ENCODE measurements at regions not wholly inside any gene's neighbourhood (a gene's known extent, or its start where the extent isn't known, plus 50 kb on each side); places are given as distances from the start of the nearest gene placed in this dataset.
"Not testable (repeated sequence)": the region's sequence is repeated elsewhere in the genome, so short reads cannot be mapped to it uniquely, and the experiment has no call there.

- H3K9me3 ChIP-seq = no peaks in the 10 kb centered on the region
- H3K4me1 ChIP-seq = no peaks in the 10 kb centered on the region
- no peak overlapping the region for H3K4me3 ChIP-seq
- no peak for TF ChIP-seq POLR2A (IDR thresholded peaks at IDR 0.05)
- TF ChIP-seq CTCF (IDR thresholded peaks at IDR 0.05) = no peak
- no peak overlapping the region for H3K27ac ChIP-seq
- no peaks in the 10 kb centered on the region for H3K27me3 ChIP-seq
- intact Hi-C loops (cut with DNase I) = no loop called here
- H3K36me3 ChIP-seq = no peaks in the 10 kb centered on the region
- 42 to 62% methylated on average over 1 of the region's 1 CpG for WGBS, 2 donors
- DNase-seq = no peak
Measured at GRCh38 chr3:79968418-79968817, 200.6 kb upstream of the ROBO1 start.

- no peak for TF ChIP-seq CTCF (IDR thresholded peaks at IDR 0.05)
- no peak for TF ChIP-seq POLR2A (IDR thresholded peaks at IDR 0.05)
- WGBS, 2 donors = 43 to 49% methylated on average over 3 of the region's 3 CpGs
- Histone ChIP-seq H3K27ac (no peak overlapping the region), H3K4me1 (no peaks in the 10 kb centered on the region), H3K36me3 (no peaks in the 10 kb centered on the region), H3K4me3 (no peak overlapping the region), H3K9me3 (no peaks in the 10 kb centered on the region), H3K27me3 (no peaks in the 10 kb centered on the region)
- no peak for DNase-seq
- intact Hi-C loops (cut with DNase I) = no loop called here
Measured at GRCh38 chr3:79960594-79960993, 192.8 kb upstream of the ROBO1 start.

GRCh38 chr3:79957066-79957465 is 189.3 kb upstream of the ROBO1 start:
- TF ChIP-seq CTCF (IDR thresholded peaks at IDR 0.05) = no peak
- TF ChIP-seq POLR2A (IDR thresholded peaks at IDR 0.05) = no peak
- Histone ChIP-seq H3K36me3 (no peaks in the 10 kb centered on the region), H3K27ac (no peak overlapping the region), H3K27me3 (no peaks in the 10 kb centered on the region), H3K9me3 (no peaks in the 10 kb centered on the region), H3K4me1 (no peaks in the 10 kb centered on the region), H3K4me3 (no peak overlapping the region)
- DNase-seq = no peak
- intact Hi-C loops (cut with DNase I) = no loop called here
- 68 to 71% methylated on average over 6 of the region's 6 CpGs for WGBS, 2 donors

- Histone ChIP-seq H3K27me3 (no peaks in the 10 kb centered on the region), H3K9me3 (peaks cover 0 to 8% (median 0%) of the 10 kb centered on the region in 3 donors), H3K36me3 (no peaks in the 10 kb centered on the region), H3K27ac (no peak overlapping the region), H3K4me3 (no peak overlapping the region), H3K4me1 (no peaks in the 10 kb centered on the region)
- WGBS, 2 donors = 67 to 80% methylated on average over 5 of the region's 5 CpGs
- TF ChIP-seq CTCF (IDR thresholded peaks at IDR 0.05) (no peak), POLR2A (IDR thresholded peaks at IDR 0.05) (no peak)
- no peak for DNase-seq
- intact Hi-C loops (cut with DNase I) = no loop called here
Measured at GRCh38 chr3:79954756-79955155, 187.0 kb upstream of the ROBO1 start.

GRCh38 chr3:79953591-79954101 is 185.8 kb upstream of the ROBO1 start:
- Histone ChIP-seq H3K36me3 (no peaks in the 10 kb centered on the region), H3K4me3 (no peak overlapping the region), H3K4me1 (no peaks in the 10 kb centered on the region), H3K9me3 (peaks cover 0 to 8% (median 0%) of the 10 kb centered on the region in 3 donors), H3K27me3 (no peaks in the 10 kb centered on the region), H3K27ac (no peak overlapping the region)
- 31 to 48% methylated on average over 2 of the region's 2 CpGs for WGBS, 2 donors
- TF ChIP-seq POLR2A (IDR thresholded peaks at IDR 0.05) = no peak
- TF ChIP-seq CTCF (IDR thresholded peaks at IDR 0.05) = no peak
- intact Hi-C loops (cut with DNase I) = no loop called here
- DNase-seq = no peak

GRCh38 chr3:79951426-79951825 is 183.6 kb upstream of the ROBO1 start:
- WGBS, 2 donors = 100% methylated on average over 2 of the region's 23 CpGs; no CpG with 5 or more reads in 1 of the 2 donors
- H3K36me3 ChIP-seq; intact Hi-C loops (cut with DNase I); H3K4me3 ChIP-seq; H3K27ac ChIP-seq; H3K9me3 ChIP-seq; H3K27me3 ChIP-seq; DNase-seq; H3K4me1 ChIP-seq: not testable (repeated sequence)

Measured in esophagus squamous epithelium (tissue), 5 donors.